Hematopoietic multipotent progenitor cell treated with erythropoietin and hydrocortisone succinate and interleukin-3 and kit ligand, for 8 days (in vitro differentiated cells): ENCODE measurements at regions not wholly inside any gene's neighbourhood (a gene's known extent, or its start where the extent isn't known, plus 50 kb on each side); places are given as distances from the start of the nearest gene placed in this dataset.

Experiments used
- DNase-seq: peaks from one replicate; pipeline ENCODE4 v3.0.0-alpha.2; 2015

DNA sequence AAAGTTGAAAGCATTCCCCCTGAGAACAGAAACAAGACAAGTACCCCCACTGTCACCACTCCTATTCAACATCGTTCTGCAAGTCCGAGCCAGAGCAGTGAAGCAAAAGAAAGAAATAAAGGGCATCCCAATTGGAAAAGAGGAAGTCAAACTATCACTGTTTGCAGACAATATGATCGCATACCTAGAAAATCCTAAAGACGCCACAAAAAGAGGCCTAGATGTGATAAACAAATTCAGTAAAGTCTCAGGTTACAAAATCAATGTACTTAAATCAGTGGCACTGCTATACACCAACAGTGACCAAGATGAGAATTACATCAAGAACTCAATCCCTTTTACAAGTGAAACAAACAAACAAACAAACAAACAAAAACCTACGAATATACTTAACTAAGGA lies 87.7 kb upstream of the COCH start:
- no peak for DNase-seq

DNA sequence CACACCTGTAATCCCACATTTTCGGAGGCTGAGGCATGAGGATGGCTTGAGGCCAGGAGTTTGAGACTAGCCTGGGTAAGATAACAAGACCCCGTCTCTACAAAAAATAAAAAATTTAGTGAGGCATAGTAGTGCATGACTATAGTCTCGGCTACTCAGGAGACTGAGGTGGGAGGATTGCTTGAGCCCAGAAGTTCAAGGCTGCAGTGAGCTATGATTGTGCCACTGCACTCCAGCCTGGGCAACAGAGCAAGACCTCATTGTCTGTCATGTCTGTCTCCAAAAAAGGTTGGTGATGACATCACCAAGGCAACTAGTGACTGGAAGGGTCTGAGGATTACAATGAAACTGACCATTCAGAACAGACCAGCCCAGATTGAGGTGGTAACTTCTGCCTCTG lies 83.5 kb upstream of the COCH start:
- no peak for DNase-seq

DNA sequence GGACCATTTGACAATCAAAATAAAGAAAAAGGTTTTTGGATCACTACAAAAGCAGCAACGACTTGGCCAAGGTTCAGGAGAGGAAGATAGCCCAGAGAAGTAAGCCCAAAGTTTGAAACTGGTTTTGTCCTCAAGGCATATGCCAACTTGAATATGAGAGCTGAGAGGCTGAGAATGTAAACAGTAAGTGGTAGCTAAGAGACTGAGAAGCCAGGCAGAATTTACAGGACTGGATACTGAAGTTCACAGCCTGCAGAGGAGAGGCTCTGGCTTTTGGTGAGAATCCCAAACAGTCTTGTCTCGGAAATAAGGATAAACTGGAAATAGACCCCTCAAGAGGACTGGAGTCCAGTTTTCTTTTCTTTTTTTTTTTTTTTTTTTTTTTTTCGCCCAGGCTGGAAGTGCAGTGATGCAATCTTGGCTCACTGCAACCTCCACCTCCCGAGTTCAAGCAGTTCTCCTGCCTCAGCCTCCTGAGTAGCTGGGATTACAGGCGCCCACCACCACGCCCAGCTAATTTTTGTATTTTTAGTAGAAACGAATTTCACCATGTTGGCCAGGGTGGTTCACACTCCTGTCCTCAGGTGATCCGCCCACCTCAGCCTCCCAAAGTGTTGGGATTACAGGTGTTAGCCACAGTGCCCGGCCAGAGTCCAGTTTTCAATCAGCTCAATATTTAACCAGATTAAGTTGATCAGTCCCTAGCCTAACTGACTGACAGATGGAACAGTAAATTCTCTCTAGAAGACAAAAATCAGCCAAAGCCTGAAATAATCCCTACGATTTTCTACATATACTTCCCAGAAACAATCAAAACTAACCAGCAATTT lies 82.6 kb upstream of the COCH start:
- DNase-seq: no peak

DNA sequence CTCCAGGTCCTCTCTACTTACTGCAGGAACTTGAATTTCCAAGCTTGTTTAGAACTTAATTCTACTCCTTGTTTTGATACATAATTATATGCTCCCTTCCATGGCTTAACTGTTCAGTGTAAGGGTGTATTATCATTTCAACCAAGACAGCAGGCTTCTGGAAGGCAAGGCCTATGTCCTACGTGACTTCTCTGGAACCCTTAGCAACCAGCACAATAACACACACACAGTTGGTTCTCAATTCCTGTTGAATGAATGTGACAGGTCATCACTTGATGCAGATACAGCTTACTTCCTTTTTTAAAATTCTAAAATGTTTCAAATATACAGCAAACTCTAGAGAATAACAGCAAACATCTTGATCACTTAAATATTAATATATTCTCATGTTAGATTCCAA lies 77.7 kb upstream of the COCH start:
- DNase-seq: no peak

DNA sequence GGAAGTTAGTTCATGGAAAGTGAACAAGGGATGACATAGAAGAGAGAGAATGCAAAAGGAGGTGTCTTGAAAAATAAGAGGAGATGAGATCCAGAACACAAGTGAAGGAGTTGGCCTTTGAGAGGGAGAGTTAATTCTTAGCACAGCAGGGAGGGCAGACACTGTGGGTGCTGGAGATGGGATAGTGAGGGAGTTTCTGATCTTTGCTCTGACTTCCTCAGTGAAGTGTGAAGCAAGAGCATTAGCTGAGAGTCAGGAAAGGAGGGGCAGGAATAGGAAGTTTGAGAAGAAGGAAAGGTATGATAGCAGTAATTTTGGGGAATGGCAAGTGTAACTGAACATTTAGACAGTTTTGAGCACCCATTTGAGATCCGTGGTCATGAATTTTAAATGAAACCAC lies 75.8 kb upstream of the COCH start:
- no peak for DNase-seq

DNA sequence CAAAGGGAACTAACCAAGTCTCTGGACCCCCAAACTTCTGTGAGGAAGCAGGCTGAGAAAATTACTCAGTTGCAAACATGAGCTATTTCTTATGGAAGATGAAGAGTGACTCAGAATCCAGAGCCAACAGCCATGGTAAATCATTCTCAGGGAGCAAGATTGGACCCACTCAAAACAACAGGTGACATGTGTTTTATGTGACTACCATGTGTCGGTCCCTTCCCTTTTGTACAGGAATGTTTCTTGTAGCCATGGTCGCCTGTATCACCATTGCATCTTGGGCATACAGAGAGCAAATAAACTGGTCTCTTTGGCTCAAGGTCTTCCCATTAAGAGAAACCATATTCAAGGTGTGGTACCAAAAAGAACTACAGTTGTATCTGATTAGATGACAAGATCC lies 75.4 kb upstream of the COCH start:
- DNase-seq: no peak

DNA sequence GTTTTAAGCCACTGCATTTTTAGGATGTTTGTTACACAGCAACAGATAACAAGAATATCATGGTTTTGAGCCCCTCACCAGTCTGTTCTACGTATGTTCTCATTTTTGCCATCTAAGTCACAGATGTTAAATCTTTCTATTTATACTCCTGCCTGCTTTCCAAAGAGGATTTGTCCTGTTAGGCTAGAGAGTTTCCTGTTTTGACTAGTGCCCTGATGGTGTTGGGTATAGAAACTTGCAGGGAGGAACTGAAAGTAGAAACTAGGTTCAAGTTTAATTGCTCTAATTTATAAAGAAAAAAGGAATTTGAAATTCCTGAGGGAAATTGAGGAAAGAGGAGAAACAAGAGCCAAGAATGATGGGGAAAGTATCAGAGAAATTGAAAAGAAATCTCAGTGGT lies 74.4 kb upstream of the COCH start:
- DNase-seq: no peak

DNA sequence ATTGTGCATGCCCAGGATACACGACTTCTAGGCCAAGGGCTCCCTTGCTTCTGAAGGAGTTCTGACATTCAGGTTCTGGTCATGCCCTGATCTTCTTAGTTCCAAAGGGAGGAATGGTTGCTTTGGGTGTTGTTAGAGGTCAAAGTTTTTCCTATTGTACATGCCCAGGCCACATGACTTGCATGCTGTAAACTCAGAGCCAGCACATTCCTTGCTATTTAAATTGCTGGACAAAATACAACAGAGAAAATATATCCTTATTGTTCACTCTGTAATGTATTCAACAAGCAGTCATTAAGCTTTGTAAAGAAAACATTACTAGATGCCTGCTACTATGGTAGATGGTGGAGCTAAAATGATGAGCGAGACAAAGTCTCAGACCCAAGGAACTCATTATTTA lies 71.2 kb upstream of the COCH start:
- DNase-seq: no peak

DNA sequence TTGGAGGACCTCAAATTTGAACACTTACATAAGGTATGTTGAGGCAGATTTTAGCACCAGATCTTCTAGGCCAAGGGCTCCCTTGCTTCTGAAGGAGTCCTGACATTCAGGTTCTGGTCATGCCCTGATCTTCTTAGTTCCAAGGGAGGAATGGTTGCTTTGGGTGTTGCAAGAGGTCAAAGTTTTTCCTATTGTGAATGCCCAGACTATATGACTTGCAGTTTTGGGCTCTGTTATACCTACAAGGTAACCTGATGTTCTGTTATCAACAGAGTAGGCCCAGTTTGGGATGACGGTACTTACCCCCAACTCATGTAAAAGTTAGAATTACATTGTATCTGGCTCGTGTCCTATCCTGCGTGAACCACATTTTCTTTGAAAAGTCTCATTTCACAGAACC lies 69.1 kb upstream of the COCH start:
- DNase-seq: no peak

DNA sequence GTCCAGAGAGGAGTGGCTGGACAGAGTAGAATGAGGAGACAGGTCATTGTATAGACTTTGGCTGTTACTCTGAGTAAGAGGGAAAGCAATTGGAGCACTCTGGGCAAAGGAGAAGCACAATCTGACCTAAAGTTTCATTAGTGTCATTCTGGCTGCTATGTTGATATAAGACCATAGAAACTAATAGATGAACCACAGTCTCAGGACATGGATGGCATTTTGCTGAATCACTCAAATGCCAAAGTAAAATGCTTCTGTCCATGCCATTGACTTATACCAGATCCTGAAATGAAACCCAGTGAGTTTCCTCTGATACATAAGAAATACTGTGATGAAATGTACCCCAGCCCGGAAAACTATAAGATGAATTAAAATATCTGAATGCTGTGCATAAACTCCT lies 65.8 kb upstream of the COCH start:
- no peak for DNase-seq

DNA sequence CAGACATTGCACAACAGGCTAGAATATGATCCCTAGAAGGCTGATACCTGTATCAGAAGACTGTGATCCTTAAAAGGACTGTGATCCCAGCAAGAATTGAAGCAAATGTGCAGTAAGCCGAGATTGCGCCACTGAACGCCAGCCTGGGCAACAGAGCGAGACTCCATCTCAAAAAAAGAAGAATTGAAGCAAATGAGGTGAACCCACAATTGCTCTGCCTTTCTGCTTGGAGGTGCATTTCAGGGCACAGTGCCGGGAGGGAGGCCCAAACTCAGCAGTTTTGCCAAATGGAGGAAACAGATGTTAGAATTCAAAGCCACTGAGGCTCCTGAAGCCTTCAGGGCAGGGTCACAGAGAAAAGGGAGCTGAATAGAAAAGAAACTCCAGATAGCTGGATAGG lies 61.1 kb upstream of the COCH start:
- DNase-seq: no peak

DNA sequence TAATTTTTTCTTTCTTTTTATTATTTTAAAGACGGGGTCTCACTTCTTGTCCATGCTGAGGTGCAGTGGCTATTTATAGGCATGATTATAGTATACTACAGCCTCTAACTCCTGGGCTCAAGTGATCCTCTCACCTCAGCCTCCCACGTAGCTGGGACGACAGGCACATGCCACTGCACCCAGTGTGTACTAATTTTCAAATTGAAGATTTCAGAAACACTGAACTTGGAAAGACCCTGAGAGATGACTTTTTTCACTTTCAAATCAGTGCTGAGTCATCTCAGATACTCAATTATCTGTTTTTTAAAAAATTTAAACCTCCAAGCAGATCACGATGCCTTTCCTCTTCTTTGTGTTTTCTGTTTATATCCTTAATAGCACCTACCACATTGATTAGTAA lies 53.7 kb upstream of the COCH start:
- no peak for DNase-seq

DNA sequence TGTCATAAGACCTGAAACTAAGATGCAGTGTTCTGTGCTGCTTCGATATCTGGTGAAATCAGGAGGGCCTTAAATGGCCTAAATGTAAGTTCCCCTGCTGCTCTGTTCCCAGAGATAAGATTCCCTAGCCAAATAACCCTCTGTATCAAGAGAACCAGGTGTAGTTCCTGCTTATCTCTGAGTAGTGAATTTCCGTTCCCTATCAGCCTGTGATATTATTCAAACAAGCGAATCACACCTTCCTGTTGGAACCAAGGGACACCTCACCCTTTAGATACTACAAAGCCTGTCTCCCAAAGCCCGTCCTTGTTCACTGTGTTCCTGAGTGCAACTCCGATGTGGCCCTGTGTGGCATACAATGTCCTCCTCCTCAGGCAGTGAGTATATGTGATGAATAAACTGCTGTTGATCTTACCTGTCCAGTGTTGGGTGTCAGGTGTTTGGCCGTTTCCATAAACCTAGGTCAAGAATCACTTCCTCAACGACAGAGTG lies 52.2 kb upstream of the COCH start:
- peak; percentile 60 for DNase-seq
